Mesenchymal stem cell (in vitro differentiated cells and primary cell): ENCODE measurements at regions not wholly inside any gene's neighbourhood (a gene's known extent, or its start where the extent isn't known, plus 50 kb on each side); places are given as distances from the start of the nearest gene placed in this dataset.

Source experiments
- DNase-seq: peaks from one replicate; pipeline ENCODE4 v3.0.0-alpha.2; 2013
- H2AFZ ChIP-seq: one replicate; pipeline ENCODE4 v1.6.1; 2013; ENCODE audit warnings: low read depth, mild to moderate bottlenecking, control low read depth, inconsistent platforms, low read length, moderate library complexity
- H2AK5ac ChIP-seq: 2 replicates; pipeline ENCODE4 v1.6.1; 2013; ENCODE audit warnings: low read length, moderate library complexity, mild to moderate bottlenecking, inconsistent platforms; ENCODE audit not compliant: severe bottlenecking
- H2BK120ac ChIP-seq: one replicate; pipeline ENCODE4 v1.6.1; 2013; ENCODE audit warnings: low read depth, mild to moderate bottlenecking, inconsistent platforms, low read length, moderate library complexity
- H2BK12ac ChIP-seq, 2 experiments: one replicate each; pipeline ENCODE4 v1.6.1; 2013; ENCODE audit warnings: inconsistent platforms in 2 of 2, low read length in 2 of 2, mild to moderate bottlenecking in 2 of 2, moderate library complexity in 2 of 2, control low read depth in 1 of 2
- H2BK15ac ChIP-seq: one replicate; pipeline ENCODE4 v1.6.1; 2013; ENCODE audit warnings: mild to moderate bottlenecking, low read depth, inconsistent platforms; ENCODE audit not compliant: poor library complexity, severe bottlenecking
- H2BK5ac ChIP-seq: 2 replicates; pipeline ENCODE4 v1.6.1; 2013; ENCODE audit warnings: low read depth, mild to moderate bottlenecking, low read length, control low read depth, inconsistent platforms; ENCODE audit not compliant: poor library complexity, severe bottlenecking
- H3K14ac ChIP-seq, 2 experiments: one replicate each; pipeline ENCODE4 v1.6.1; 2013; ENCODE audit warnings: inconsistent platforms in 2 of 2, low read length in 2 of 2, control low read depth in 1 of 2, mild to moderate bottlenecking in 1 of 2, moderate library complexity in 1 of 2
- H3K18ac ChIP-seq, 2 experiments: one replicate each; pipeline ENCODE4 v1.6.1; 2013; ENCODE audit warnings: inconsistent platforms in 2 of 2, low read length in 2 of 2, control low read depth in 1 of 2, low read depth in 1 of 2, mild to moderate bottlenecking in 1 of 2
- H3K23ac ChIP-seq, 2 experiments: one replicate each; pipeline ENCODE4 v1.6.1; 2013; ENCODE audit warnings: inconsistent platforms in 2 of 2, low read length in 2 of 2, mild to moderate bottlenecking in 2 of 2, moderate library complexity in 2 of 2, control low read depth in 1 of 2
- H3K27ac ChIP-seq: 2 replicates; pipeline ENCODE4 v1.5.1; 2013; ENCODE audit warnings: mild to moderate bottlenecking, moderate library complexity, low read length, control low read depth, inconsistent platforms; ENCODE audit not compliant: poor library complexity, severe bottlenecking
- H3K27me3 ChIP-seq, 2 experiments: 2 replicates each; pipeline versions ENCODE4 v1.6.1 to v1.7.0; 2013; ENCODE audit warnings: low read length in 2 of 2, mild to moderate bottlenecking in 2 of 2, moderate library complexity in 2 of 2, control low read depth in 1 of 2, inconsistent platforms in 1 of 2; ENCODE audit not compliant: control insufficient read depth in 1 of 2, insufficient read depth in 1 of 2
- H3K36me3 ChIP-seq, 2 experiments: 2 replicates each; pipeline versions ENCODE4 v1.6.1 to v1.7.0; 2013; ENCODE audit warnings: low read length in 2 of 2, control low read depth in 1 of 2, inconsistent platforms in 1 of 2, low read depth in 1 of 2, mild to moderate bottlenecking in 1 of 2; ENCODE audit not compliant: insufficient read depth in 2 of 2, control insufficient read depth in 1 of 2
- H3K4ac ChIP-seq, 2 experiments: one replicate each; pipeline ENCODE4 v1.6.1; 2013; ENCODE audit warnings: inconsistent platforms in 2 of 2, low read length in 2 of 2, mild to moderate bottlenecking in 2 of 2, moderate library complexity in 2 of 2, control low read depth in 1 of 2, low read depth in 1 of 2
- H3K4me1 ChIP-seq: 2 replicates; pipeline ENCODE4 v1.6.1; 2013; ENCODE audit warnings: low read depth, low read length, control low read depth; ENCODE audit not compliant: control insufficient read depth, insufficient read depth
- H3K4me2 ChIP-seq: 2 replicates; pipeline ENCODE4 v1.6.1; 2013; ENCODE audit warnings: low read length, mild to moderate bottlenecking, inconsistent platforms; ENCODE audit not compliant: poor library complexity, severe bottlenecking
- H3K4me3 ChIP-seq, 2 experiments: 2 replicates each; pipeline versions ENCODE4 v1.5.1 to v1.7.0; 2013; ENCODE audit warnings: low read length in 2 of 2, mild to moderate bottlenecking in 2 of 2, control low read depth in 1 of 2, low read depth in 1 of 2; ENCODE audit not compliant: insufficient read depth in 1 of 2
- H3K79me1 ChIP-seq: replicated peaks from 2 replicates; pipeline ENCODE4 v1.6.1; 2013; ENCODE audit warnings: mild to moderate bottlenecking, control low read depth, low read length, inconsistent platforms; ENCODE audit not compliant: poor library complexity, severe bottlenecking
- H3K9ac ChIP-seq: 2 replicates; pipeline ENCODE4 v1.7.0; 2013; ENCODE audit warnings: mild to moderate bottlenecking, low read length, moderate library complexity
- H3K9me3 ChIP-seq: 2 replicates; pipeline ENCODE4 v1.7.0; 2013; ENCODE audit warnings: mild to moderate bottlenecking, low read length; ENCODE audit not compliant: control insufficient read depth
- H4K8ac ChIP-seq: one replicate; pipeline ENCODE4 v1.6.1; 2013; ENCODE audit warnings: inconsistent platforms, mild to moderate bottlenecking, low read length, moderate library complexity
- H4K91ac ChIP-seq: one replicate; pipeline ENCODE4 v1.6.1; 2013; ENCODE audit warnings: mild to moderate bottlenecking, low read length, inconsistent platforms
- WGBS: methylation state at CpG from one replicate; pipeline ENCODE4 v1.1.7; 2013; ENCODE audit warnings: mixed read lengths; 5-methylcytosine and 5-hydroxymethylcytosine counted together

GRCh38 chr16:52077607-52078006 lies 469.3 kb downstream of the TOX3 start:
- no peak overlapping the region for H3K4me2 ChIP-seq
- whole genome bisulfite sequencing, result 93% methylated on average over 4 of the region's 5 CpGs

GRCh38 chr16:52076801-52077201 lies 470.1 kb downstream of the TOX3 start:
- WGBS, result 100% methylated on average over 1 of the region's 3 CpGs
- no peaks in the 10 kb centered on the region for H3K9me3 ChIP-seq
- no peak overlapping the region for H3K9ac ChIP-seq
- H3K18ac ChIP-seq, result no peak overlapping the region
- H3K79me1 ChIP-seq, result no peaks in the 10 kb centered on the region
- no peak for DNase-seq
- H4K91ac ChIP-seq, result no peak overlapping the region
- H3K27me3 ChIP-seq, result no peaks in the 10 kb centered on the region
- no peak overlapping the region for H2AFZ ChIP-seq
- no peak overlapping the region for H2BK12ac ChIP-seq
- H3K14ac ChIP-seq, result no peak overlapping the region
- no peak overlapping the region for H2BK5ac ChIP-seq
- H3K4me2 ChIP-seq, result no peak overlapping the region
- no peak overlapping the region for H3K23ac ChIP-seq
- H3K4me3 ChIP-seq, result no peak overlapping the region
- H4K8ac ChIP-seq, result no peak overlapping the region
- no peaks in the 10 kb centered on the region for H3K36me3 ChIP-seq
- no peak overlapping the region for H2BK15ac ChIP-seq
- H3K27ac ChIP-seq, result no peak overlapping the region
- H3K4ac ChIP-seq, result no peak overlapping the region
- H2BK120ac ChIP-seq, result no peak overlapping the region
- no peak overlapping the region for H2AK5ac ChIP-seq
- H3K4me1 ChIP-seq, result no peaks in the 10 kb centered on the region

More at GRCh38 chr16:52077607-52078006, 469.3 kb downstream of the TOX3 start:
- no peak overlapping the region for H3K9ac ChIP-seq
- H4K91ac ChIP-seq, result no peak overlapping the region
- no peak overlapping the region for H3K23ac ChIP-seq
- H3K4me1 ChIP-seq, result no peaks in the 10 kb centered on the region
- H2BK5ac ChIP-seq, result no peak overlapping the region
- no peak overlapping the region for H3K27ac ChIP-seq
- no peaks in the 10 kb centered on the region for H3K36me3 ChIP-seq
- no peak overlapping the region for H2AFZ ChIP-seq
- no peaks in the 10 kb centered on the region for H3K27me3 ChIP-seq
- H3K4ac ChIP-seq, result no peak overlapping the region
- no peak overlapping the region for H2BK120ac ChIP-seq
- H4K8ac ChIP-seq, result no peak overlapping the region
- H3K4me3 ChIP-seq, result no peak overlapping the region
- no peak overlapping the region for H2BK15ac ChIP-seq
- H3K79me1 ChIP-seq, result no peaks in the 10 kb centered on the region
- no peak overlapping the region for H3K14ac ChIP-seq
- no peak for DNase-seq
- no peak overlapping the region for H3K18ac ChIP-seq
- no peaks in the 10 kb centered on the region for H3K9me3 ChIP-seq
- no peak overlapping the region for H2AK5ac ChIP-seq
- H2BK12ac ChIP-seq, result no peak overlapping the region

DNA sequence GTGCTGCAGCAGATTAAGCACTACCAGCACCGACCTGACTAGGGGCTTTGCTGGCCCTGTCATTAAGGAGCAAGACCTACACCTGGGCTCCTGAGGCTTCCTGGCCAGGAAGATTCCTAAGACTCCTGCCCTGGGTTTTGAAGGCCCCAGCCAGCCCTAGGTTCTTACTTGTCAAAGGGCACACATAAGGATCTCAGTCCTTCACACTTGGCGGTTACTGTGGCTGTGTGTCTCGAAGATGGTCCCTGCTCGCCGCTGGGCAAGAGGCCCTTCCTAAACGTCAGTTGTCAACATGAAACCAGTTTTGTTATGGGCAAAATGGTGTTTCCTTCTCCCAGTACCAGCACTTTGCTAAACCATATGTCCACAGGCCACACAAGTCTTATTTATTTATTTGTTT lies 470.6 kb downstream of the TOX3 start:
- Histone ChIP-seq H2BK5ac (no peak overlapping the region), H2BK15ac (no peak overlapping the region), H3K4me3 (no peak overlapping the region), H2BK120ac (no peak overlapping the region), H3K36me3 (no peaks in the 10 kb centered on the region), H3K79me1 (no peaks in the 10 kb centered on the region), H4K91ac (no peak overlapping the region), H3K9ac (no peak overlapping the region), H3K4me1 (no peaks in the 10 kb centered on the region), H3K18ac (no peak overlapping the region), H3K14ac (no peak overlapping the region), H3K4ac (no peak overlapping the region), H2AFZ (no peak overlapping the region), H2AK5ac (no peak overlapping the region), H3K23ac (no peak overlapping the region), H2BK12ac (no peak overlapping the region), H3K27me3 (no peaks in the 10 kb centered on the region), H4K8ac (no peak overlapping the region), H3K27ac (no peak overlapping the region), H3K9me3 (no peaks in the 10 kb centered on the region), H3K4me2 (no peak overlapping the region)
- 82% methylated on average over 6 of the region's 6 CpGs for WGBS
- DNase-seq, result no peak

DNA sequence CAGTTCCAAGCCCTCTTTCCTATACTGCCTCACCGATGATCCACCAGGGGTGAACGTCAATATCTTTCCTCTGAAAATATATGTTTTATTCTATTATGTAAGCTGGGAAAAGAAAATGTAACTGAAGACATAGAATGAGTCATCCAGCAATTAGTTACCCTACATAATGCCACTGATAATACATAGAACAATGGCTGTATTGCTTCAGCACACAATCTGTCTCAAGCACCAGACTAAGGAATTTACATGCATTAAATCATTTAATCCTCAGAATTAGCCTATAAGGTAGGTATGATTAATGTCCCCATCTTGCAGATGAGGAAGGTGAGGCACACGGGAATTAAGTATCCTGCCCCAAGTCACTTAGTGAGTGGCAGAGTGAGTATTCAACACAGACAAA lies 472.8 kb downstream of the TOX3 start:
- Histone ChIP-seq H2BK15ac (no peak overlapping the region), H3K9me3 (no peaks in the 10 kb centered on the region), H3K14ac (no peak overlapping the region), H2AK5ac (no peak overlapping the region), H3K9ac (no peak overlapping the region), H4K91ac (no peak overlapping the region), H2AFZ (no peak overlapping the region), H3K79me1 (no peaks in the 10 kb centered on the region), H2BK120ac (no peak overlapping the region), H3K27ac (no peak overlapping the region), H3K36me3 (no peaks in the 10 kb centered on the region), H3K4me3 (no peak overlapping the region), H3K4me1 (peaks cover 1% of the 10 kb centered on the region), H3K27me3 (no peaks in the 10 kb centered on the region), H3K4ac (no peak overlapping the region), H2BK12ac (no peak overlapping the region), H3K4me2 (no peak overlapping the region), H2BK5ac (no peak overlapping the region), H3K23ac (no peak overlapping the region), H4K8ac (no peak overlapping the region), H3K18ac (no peak overlapping the region)
- DNase-seq, result no peak
- WGBS, result 100% methylated on average over 1 of the region's 3 CpGs
